Muscle of leg (tissue), 3 donors: ENCODE measurements at regions not wholly inside any gene's neighbourhood (a gene's known extent, or its start where the extent isn't known, plus 50 kb on each side); places are given as distances from the start of the nearest gene placed in this dataset.
A peak's percentile ranks its signal among the peaks of the same experiment; 100 is the strongest.

ENCODE experiments used
- DNase-seq: peaks from one replicate; pipeline ENCODE4 v3.0.0; 2013
- H3K27ac ChIP-seq: one replicate; pipeline ENCODE4 v1.5.1; 2013; ENCODE audit warnings: mild to moderate bottlenecking, low read length, control low read depth
- H3K27me3 ChIP-seq: one replicate; pipeline ENCODE4 v1.6.1; 2013; ENCODE audit warnings: low read length; ENCODE audit not compliant: control insufficient read depth, insufficient read depth
- H3K36me3 ChIP-seq: one replicate; pipeline ENCODE4 v1.6.1; 2013; ENCODE audit warnings: low read length; ENCODE audit not compliant: control insufficient read depth, insufficient read depth
- H3K4me1 ChIP-seq: one replicate; pipeline ENCODE4 v1.6.1; 2013; ENCODE audit warnings: low read length; ENCODE audit not compliant: control insufficient read depth, insufficient read depth
- H3K4me3 ChIP-seq: one replicate; pipeline ENCODE4 v1.5.1; 2013; ENCODE audit warnings: low read length, control low read depth
- H3K9me3 ChIP-seq: replicated peaks from 2 replicates; pipeline ENCODE4 v1.6.1; 2013; ENCODE audit warnings: low read depth, low read length; ENCODE audit not compliant: control insufficient read depth
- WGBS: methylation state at CpG from one replicate; pipeline ENCODE4 v1.1.5; 2013; ENCODE audit warnings: missing lambda C conversion rate; ENCODE audit not compliant: insufficient coverage; 5-methylcytosine and 5-hydroxymethylcytosine counted together

- no peak for DNase-seq
- Histone ChIP-seq H3K9me3 (no peaks in the 10 kb centered on the region), H3K27me3 (no peaks in the 10 kb centered on the region), H3K4me1 (peaks cover 6% of the 10 kb centered on the region), H3K27ac (no peak overlapping the region), H3K36me3 (no peaks in the 10 kb centered on the region), H3K4me3 (no peak overlapping the region)
- WGBS, result no CpG with 5 or more reads among the region's 3 CpGs
Observed at GRCh38 chr5:93206203-93206602, 374.8 kb downstream of the NR2F1-AS1 start.

GRCh38 chr5:93201061-93201460 lies 380.0 kb downstream of the NR2F1-AS1 start:
- Histone ChIP-seq H3K9me3 (no peaks in the 10 kb centered on the region), H3K27ac (no peak overlapping the region), H3K4me3 (no peak overlapping the region), H3K36me3 (no peaks in the 10 kb centered on the region), H3K4me1 (no peaks in the 10 kb centered on the region), H3K27me3 (no peaks in the 10 kb centered on the region)
- DNase-seq, result no peak
- WGBS, result 94% methylated on average over 2 of the region's 5 CpGs

- Histone ChIP-seq H3K9me3 (no peaks in the 10 kb centered on the region), H3K4me1 (no peaks in the 10 kb centered on the region), H3K4me3 (no peak overlapping the region), H3K27ac (no peak overlapping the region), H3K36me3 (no peaks in the 10 kb centered on the region), H3K27me3 (no peaks in the 10 kb centered on the region)
- no CpG with 5 or more reads among the region's 1 CpG for WGBS
- DNase-seq, result no peak
Observed at GRCh38 chr5:93196986-93197385, 384.0 kb downstream of the NR2F1-AS1 start.

GRCh38 chr5:93193431-93194347 lies 387.3 kb downstream of the NR2F1-AS1 start:
- Histone ChIP-seq H3K9me3 (no peaks in the 10 kb centered on the region), H3K27ac (no peak overlapping the region), H3K27me3 (no peaks in the 10 kb centered on the region), H3K4me3 (no peak overlapping the region), H3K36me3 (no peaks in the 10 kb centered on the region), H3K4me1 (no peaks in the 10 kb centered on the region)
- peak; percentile 28 for DNase-seq
- WGBS, result 46% methylated on average over 3 of the region's 7 CpGs

GRCh38 chr5:93192683-93193082 lies 388.3 kb downstream of the NR2F1-AS1 start:
- WGBS, result no CpG with 5 or more reads among the region's 2 CpGs
- Histone ChIP-seq H3K27ac (no peak overlapping the region), H3K36me3 (no peaks in the 10 kb centered on the region), H3K27me3 (no peaks in the 10 kb centered on the region), H3K4me1 (no peaks in the 10 kb centered on the region), H3K4me3 (no peak overlapping the region), H3K9me3 (no peaks in the 10 kb centered on the region)
- DNase-seq, result no peak

GRCh38 chr5:93192087-93192486 lies 388.9 kb downstream of the NR2F1-AS1 start:
- no peak for DNase-seq
- whole genome bisulfite sequencing, result no CpG with 5 or more reads among the region's 2 CpGs
- no peak overlapping the region for H3K27ac ChIP-seq
- no peak overlapping the region for H3K4me3 ChIP-seq
- H3K9me3 ChIP-seq, result no peaks in the 10 kb centered on the region
- no peaks in the 10 kb centered on the region for H3K4me1 ChIP-seq
- no peaks in the 10 kb centered on the region for H3K36me3 ChIP-seq
- H3K27me3 ChIP-seq, result no peaks in the 10 kb centered on the region

GRCh38 chr5:93191035-93191817 lies 389.8 kb downstream of the NR2F1-AS1 start:
- WGBS, result 85% methylated on average over 8 of the region's 11 CpGs
- no peaks in the 10 kb centered on the region for H3K9me3 ChIP-seq
- H3K36me3 ChIP-seq, result no peaks in the 10 kb centered on the region
- DNase-seq, result no peak
- no peaks in the 10 kb centered on the region for H3K4me1 ChIP-seq
- no peak overlapping the region for H3K27ac ChIP-seq
- no peaks in the 10 kb centered on the region for H3K27me3 ChIP-seq
- H3K4me3 ChIP-seq, result no peak overlapping the region

- Histone ChIP-seq H3K36me3 (no peaks in the 10 kb centered on the region), H3K4me1 (no peaks in the 10 kb centered on the region), H3K4me3 (no peak overlapping the region), H3K27me3 (no peaks in the 10 kb centered on the region), H3K9me3 (no peaks in the 10 kb centered on the region), H3K27ac (no peak overlapping the region)
- DNase-seq, result peak; percentile 11
- no CpG with 5 or more reads among the region's 2 CpGs for WGBS
Observed at GRCh38 chr5:93189707-93190120, 391.3 kb downstream of the NR2F1-AS1 start.

- Histone ChIP-seq H3K9me3 (no peaks in the 10 kb centered on the region), H3K27ac (no peak overlapping the region), H3K4me1 (no peaks in the 10 kb centered on the region), H3K4me3 (no peak overlapping the region), H3K36me3 (no peaks in the 10 kb centered on the region), H3K27me3 (no peaks in the 10 kb centered on the region)
- 70% methylated on average over 2 of the region's 3 CpGs for WGBS
- no peak for DNase-seq
Observed at GRCh38 chr5:93188876-93189485, 392.0 kb downstream of the NR2F1-AS1 start.

- H3K27ac ChIP-seq, result no peak overlapping the region
- no peak for DNase-seq
- no peaks in the 10 kb centered on the region for H3K4me1 ChIP-seq
- no CpG with 5 or more reads among the region's 3 CpGs for WGBS
- H3K4me3 ChIP-seq, result no peak overlapping the region
- H3K27me3 ChIP-seq, result no peaks in the 10 kb centered on the region
- H3K9me3 ChIP-seq, result no peaks in the 10 kb centered on the region
- no peaks in the 10 kb centered on the region for H3K36me3 ChIP-seq
Observed at GRCh38 chr5:93186076-93186682, 394.8 kb downstream of the NR2F1-AS1 start.
